ENCODE measurements at regions not wholly inside any gene's neighbourhood (a gene's known extent, or its start where the extent isn't known, plus 50 kb on each side); places are given as distances from the start of the nearest gene placed in this dataset.

GRCh38 chr5:167012123-167013034, 1279.1 kb upstream of the WWC1 start:
- Histone ChIP-seq H3K9ac (ENCODE audit: low read length) (no peak overlapping the region), H3K27ac (ENCODE audit: low read length) (no peak overlapping the region), H3K27me3 (ENCODE audit: insufficient read depth, low read depth, low read length) (no peaks in the 10 kb centered on the region), H3K4me2 (ENCODE audit: low read length) (no peak overlapping the region), H3K4me3 (ENCODE audit: low read length) (no peak overlapping the region), H3K9me3 (ENCODE audit: low read length) (no peaks in the 10 kb centered on the region), H4K20me1 (ENCODE audit: insufficient read depth) (no peaks in the 10 kb centered on the region), H3F3A (ENCODE audit: insufficient read depth, low read length, poor library complexity, severe bottlenecking) (no peaks in the 10 kb centered on the region), H3K9me2 (ENCODE audit: insufficient read depth, low read length) (no peaks in the 10 kb centered on the region), H3K79me2 (replicated peaks; ENCODE audit: insufficient read depth, low read length) (no peaks in the 10 kb centered on the region), H3K36me3 (ENCODE audit: insufficient read depth, low read length) (no peaks in the 10 kb centered on the region), H2AFZ (ENCODE audit: low read depth, low read length) (no peak overlapping the region)
- TF ChIP-seq CTCF (IDR thresholded peaks at IDR 0.05; ENCODE audit: poor library complexity, severe bottlenecking) (no peak), TAF1 (IDR thresholded peaks at IDR 0.05; ENCODE audit: low read depth) (no peak), MXI1 (conservative IDR thresholded peaks at IDR 0.05; ENCODE audit: poor library complexity, severe bottlenecking) (no peak), SMC3 (conservative IDR thresholded peaks at IDR 0.05; ENCODE audit: poor library complexity) (no peak), POLR2AphosphoS5 (IDR thresholded peaks at IDR 0.05) (no peak), EZH2 (IDR thresholded peaks at IDR 0.05; ENCODE audit: borderline replicate concordance, insufficient read depth, low read length, poor library complexity, severe bottlenecking) (no peak), EP300 (conservative IDR thresholded peaks at IDR 0.05; ENCODE audit: poor library complexity, severe bottlenecking) (no peak), RAD21 (conservative IDR thresholded peaks at IDR 0.05) (no peak), REST (IDR thresholded peaks at IDR 0.05; ENCODE audit: borderline replicate concordance) (no peak)

- Histone ChIP-seq H4K20me1 (ENCODE audit: insufficient read depth) (no peaks in the 10 kb centered on the region), H3K4me2 (ENCODE audit: low read length) (no peak overlapping the region), H3K9me3 (ENCODE audit: low read length) (no peaks in the 10 kb centered on the region), H3K36me3 (ENCODE audit: insufficient read depth, low read length) (no peaks in the 10 kb centered on the region), H3K4me3 (ENCODE audit: low read length) (no peak overlapping the region), H3K79me2 (replicated peaks; ENCODE audit: insufficient read depth, low read length) (no peaks in the 10 kb centered on the region), H3F3A (ENCODE audit: insufficient read depth, low read length, poor library complexity, severe bottlenecking) (no peaks in the 10 kb centered on the region), H3K9ac (ENCODE audit: low read length) (no peak overlapping the region), H2AFZ (ENCODE audit: low read depth, low read length) (no peak overlapping the region), H3K9me2 (ENCODE audit: insufficient read depth, low read length) (no peaks in the 10 kb centered on the region), H3K27ac (ENCODE audit: low read length) (no peak overlapping the region), H3K27me3 (ENCODE audit: insufficient read depth, low read depth, low read length) (no peaks in the 10 kb centered on the region)
- no peak for TF ChIP-seq TAF1 (IDR thresholded peaks at IDR 0.05; ENCODE audit: low read depth)
- TF ChIP-seq REST (IDR thresholded peaks at IDR 0.05; ENCODE audit: borderline replicate concordance), result no peak
- TF ChIP-seq RAD21 (conservative IDR thresholded peaks at IDR 0.05), result no peak
- no peak for TF ChIP-seq EZH2 (IDR thresholded peaks at IDR 0.05; ENCODE audit: borderline replicate concordance, insufficient read depth, low read length, poor library complexity, severe bottlenecking)
- TF ChIP-seq EP300 (conservative IDR thresholded peaks at IDR 0.05; ENCODE audit: poor library complexity, severe bottlenecking), result no peak
- TF ChIP-seq CTCF (IDR thresholded peaks at IDR 0.05; ENCODE audit: poor library complexity, severe bottlenecking), result no peak
- no peak for TF ChIP-seq SMC3 (conservative IDR thresholded peaks at IDR 0.05; ENCODE audit: poor library complexity)
- no peak for TF ChIP-seq MXI1 (conservative IDR thresholded peaks at IDR 0.05; ENCODE audit: poor library complexity, severe bottlenecking)
- TF ChIP-seq POLR2AphosphoS5 (IDR thresholded peaks at IDR 0.05), result no peak
Observed at GRCh38 chr5:167014401-167015056, 1276.9 kb upstream of the WWC1 start.
